T-cell (primary cell): ENCODE measurements at regions not wholly inside any gene's neighbourhood (a gene's known extent, or its start where the extent isn't known, plus 50 kb on each side); places are given as distances from the start of the nearest gene placed in this dataset.

ENCODE experiments used
- ATAC-seq, 4 experiments: fragments of 200-7000 bp in 3 of 4; fragments of 150-1000 bp in 1 of 4; cut with Tn5 transposase; replicated peaks in 1 of 4; 1 replicate in 3 of 4; 2 replicates in 1 of 4; pipeline ENCODE4 v1.10.0; 2021; ENCODE audit warnings: moderate library complexity in 3 of 4, mild to moderate bottlenecking in 2 of 4, moderate number of reproducible peaks in 1 of 4
- CTCF ChIA-PET, 2 donors: fragments of 300-600 bp; sonication (Branson Sonifier 250); formaldehyde crosslinking; loops; one replicate each; lab custom pipeline; 2022; ENCODE audit warnings: antibody characterized with exemption in 2 of 2; lab: Charles Lee
- POLR2A ChIA-PET, 2 donors: fragments of 300-600 bp; sonication (Branson Sonifier 250); formaldehyde crosslinking; loops; one replicate each; lab custom pipeline; 2022; ENCODE audit warnings: antibody characterized with exemption in 2 of 2; lab: Charles Lee
- DNase-seq, 35 experiments: peaks; one replicate each; pipeline versions ENCODE4 v3.0.0 to v3.0.0-alpha.2; 2013 to 2023
- H3K27ac ChIP-seq: one replicate; pipeline ENCODE4 v1.5.1; 2013; ENCODE audit warnings: low read length
- H3K27me3 ChIP-seq, 2 experiments: replicated peaks in 1 of 2; 1 replicate in 1 of 2; 2 replicates in 1 of 2; pipeline versions ENCODE4 v1.6.1 to v1.7.0; 2013; ENCODE audit warnings: low read length in 1 of 2, mixed read lengths in 1 of 2; ENCODE audit not compliant: control insufficient read depth in 2 of 2, insufficient read depth in 2 of 2; ENCODE audit errors: extremely low read depth in 1 of 2
- H3K36me3 ChIP-seq, 2 donors: 1 replicate in 1 of 2; 2 replicates in 1 of 2; pipeline versions ENCODE4 v1.6.1 to v1.7.0; 2013; ENCODE audit warnings: low read length in 1 of 2; ENCODE audit not compliant: control insufficient read depth in 2 of 2, insufficient read depth in 1 of 2; ENCODE audit errors: extremely low read depth in 1 of 2
- H3K4me1 ChIP-seq, 2 experiments: 1 replicate in 1 of 2; 2 replicates in 1 of 2; pipeline versions ENCODE4 v1.6.1 to v1.7.0; 2013; ENCODE audit warnings: low read length in 2 of 2, mixed read lengths in 1 of 2; ENCODE audit not compliant: insufficient read depth in 2 of 2, control insufficient read depth in 1 of 2; ENCODE audit errors: extremely low read depth in 1 of 2
- H3K4me3 ChIP-seq, 2 donors: 1 replicate in 1 of 2; 2 replicates in 1 of 2; pipeline versions ENCODE4 v1.5.1 to v1.7.0; 2013; ENCODE audit warnings: mild to moderate bottlenecking in 2 of 2, low read length in 1 of 2, moderate library complexity in 1 of 2; ENCODE audit not compliant: control insufficient read depth in 1 of 2; ENCODE audit errors: extremely low read depth in 1 of 2
- H3K9me3 ChIP-seq: 2 replicates; pipeline ENCODE4 v1.7.0; 2013
- H3K27ac Mint-ChIP-seq, 2 donors: one replicate each; pipeline ENCODE4 v1.8.0; 2020 to 2021; ENCODE audit warnings: mild to moderate bottlenecking in 2 of 2, mixed read lengths in 2 of 2
- H3K27me3 Mint-ChIP-seq, 2 donors: one replicate each; pipeline ENCODE4 v1.8.0; 2021 to 2022; ENCODE audit warnings: mixed read lengths in 2 of 2
- H3K36me3 Mint-ChIP-seq: one replicate; pipeline ENCODE4 v1.8.0; 2021; ENCODE audit warnings: mixed read lengths
- H3K4me1 Mint-ChIP-seq, 3 donors: one replicate each; pipeline ENCODE4 v1.8.0; 2020 to 2022; ENCODE audit warnings: mixed read lengths in 3 of 3, mild to moderate bottlenecking in 1 of 3
- H3K4me3 Mint-ChIP-seq, 3 donors: one replicate each; pipeline ENCODE4 v1.8.0; 2020 to 2022; ENCODE audit warnings: mild to moderate bottlenecking in 3 of 3, mixed read lengths in 3 of 3, moderate library complexity in 3 of 3
- H3K9me3 Mint-ChIP-seq, 3 donors: one replicate each; pipeline ENCODE4 v1.8.0; 2020 to 2022; ENCODE audit warnings: mixed read lengths in 3 of 3
- WGBS: methylation state at CpG from one replicate; pipeline ENCODE4 v1.1.5; 2013; ENCODE audit warnings: missing lambda C conversion rate; ENCODE audit not compliant: insufficient coverage; 5-methylcytosine and 5-hydroxymethylcytosine counted together

DNA sequence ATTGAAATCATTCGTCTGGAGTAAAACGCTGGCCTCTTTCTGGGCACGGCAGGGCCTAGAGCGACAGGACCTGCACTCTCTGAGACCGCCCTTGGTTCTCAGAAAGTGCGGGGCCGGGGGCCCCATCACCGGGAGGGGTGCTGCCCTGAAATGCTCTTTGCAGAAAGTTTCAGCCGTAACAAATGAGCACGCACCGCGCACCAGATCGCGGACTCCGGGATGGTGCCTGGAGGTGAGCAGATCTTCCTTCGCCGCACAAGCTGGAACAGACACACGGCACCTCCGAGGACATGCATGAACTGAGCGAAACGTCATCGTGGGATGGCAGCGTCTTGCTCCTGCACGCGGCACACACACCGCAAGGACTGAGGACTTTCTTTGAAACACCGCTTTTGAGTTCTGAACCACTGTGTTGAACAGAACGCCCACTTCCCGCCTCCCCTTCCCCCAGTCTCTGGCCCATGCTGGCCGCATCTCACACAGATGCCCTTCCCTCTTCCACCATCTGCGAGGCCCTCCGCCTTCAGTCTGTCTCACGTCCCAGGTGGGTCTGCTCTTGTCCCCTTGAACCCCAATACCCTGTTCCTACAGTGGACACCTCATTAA is 538.7 kb upstream of the MGMT start:
- DNase-seq (no peak), ATAC-seq (no peak)
- H3K36me3 Mint-ChIP-seq, result no peaks in the 10 kb centered on the region
- no peak overlapping the region for H3K4me3 ChIP-seq
- CTCF ChIA-PET, result no interaction called here
- no peaks in the 10 kb centered on the region for H3K9me3 ChIP-seq
- no peak overlapping the region for H3K27ac Mint-ChIP-seq
- peaks cover 2 to 10% of the 10 kb centered on the region in 2 donors for H3K27me3 Mint-ChIP-seq
- no peaks in the 10 kb centered on the region for H3K36me3 ChIP-seq
- H3K27me3 ChIP-seq, result peaks cover 0 to 6% of the 10 kb centered on the region in 2 experiments
- H3K9me3 Mint-ChIP-seq, result peaks cover 0 to 5% (median 0%) of the 10 kb centered on the region in 3 donors
- 87% methylated on average over 32 of the region's 33 CpGs for WGBS
- H3K27ac ChIP-seq, result no peak overlapping the region
- H3K4me1 ChIP-seq, result no peaks in the 10 kb centered on the region
- no peaks in the 10 kb centered on the region for H3K4me1 Mint-ChIP-seq
- POLR2A ChIA-PET, result no interaction called here
- no peak overlapping the region for H3K4me3 Mint-ChIP-seq

- H3K27ac Mint-ChIP-seq, result no peak overlapping the region
- no peak overlapping the region for H3K27ac ChIP-seq
- no peak overlapping the region for H3K4me3 Mint-ChIP-seq
- H3K27me3 Mint-ChIP-seq, result peaks cover 3 to 11% of the 10 kb centered on the region in 2 donors
- CTCF ChIA-PET, result no interaction called here
- WGBS, result 90% methylated on average over 2 of the region's 8 CpGs
- peaks cover 0 to 5% (median 0%) of the 10 kb centered on the region in 3 donors for H3K9me3 Mint-ChIP-seq
- peaks cover 0 to 1% (median 0%) of the 10 kb centered on the region in 3 donors for H3K4me1 Mint-ChIP-seq
- H3K4me1 ChIP-seq, result no peaks in the 10 kb centered on the region
- ATAC-seq (no peak), DNase-seq (no peak)
- POLR2A ChIA-PET, result interaction anchor here in 1 of 2 donors (0.6 kb wide), 1 partner anchor 700 kb away, joined by 4 read pairs; no protein-coding TSS in a partner anchor
- H3K4me3 ChIP-seq, result no peak overlapping the region
- peaks cover 0 to 9% of the 10 kb centered on the region in 2 experiments for H3K27me3 ChIP-seq
- no peaks in the 10 kb centered on the region for H3K36me3 Mint-ChIP-seq
- H3K36me3 ChIP-seq, result no peaks in the 10 kb centered on the region
- H3K9me3 ChIP-seq, result no peaks in the 10 kb centered on the region
Observed at GRCh38 chr10:128929131-128929530, 537.9 kb upstream of the MGMT start.

DNA sequence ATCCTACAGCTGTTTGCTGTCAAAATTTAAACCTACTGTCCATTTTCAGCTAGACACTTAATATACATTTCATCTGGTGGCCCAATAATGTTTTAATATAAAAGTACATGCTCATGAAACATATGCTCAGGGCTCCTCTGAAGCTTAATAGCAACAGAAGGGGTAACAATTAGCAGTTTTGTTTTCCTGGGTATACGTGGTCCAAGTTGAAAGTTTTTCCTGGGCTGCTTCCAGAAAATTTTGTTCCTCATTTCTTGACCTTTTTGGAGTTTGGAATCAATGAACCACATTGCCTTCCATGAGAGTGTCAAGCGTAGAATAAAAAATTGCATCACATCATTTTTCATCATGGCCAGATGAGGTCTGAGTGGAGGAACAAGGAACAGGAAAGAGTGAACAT is 537.3 kb upstream of the MGMT start:
- ATAC-seq (no peak), DNase-seq (no peak)
- Histone ChIP-seq H3K4me3 (no peak overlapping the region), H3K4me1 (no peaks in the 10 kb centered on the region), H3K36me3 (no peaks in the 10 kb centered on the region), H3K27ac (no peak overlapping the region), H3K27me3 (peaks cover 0 to 9% of the 10 kb centered on the region in 2 experiments), H3K9me3 (no peaks in the 10 kb centered on the region)
- Mint-ChIP-seq H3K4me3 (no peak overlapping the region), H3K27me3 (peaks cover 4 to 11% of the 10 kb centered on the region in 2 donors), H3K36me3 (no peaks in the 10 kb centered on the region), H3K9me3 (peaks cover 0 to 5% (median 0%) of the 10 kb centered on the region in 3 donors), H3K27ac (no peak overlapping the region), H3K4me1 (peaks cover 0 to 6% (median 0%) of the 10 kb centered on the region in 3 donors)
- ChIA-PET POLR2A (no interaction called here), CTCF (no interaction called here)
- 70% methylated on average over 2 of the region's 2 CpGs for WGBS

DNA sequence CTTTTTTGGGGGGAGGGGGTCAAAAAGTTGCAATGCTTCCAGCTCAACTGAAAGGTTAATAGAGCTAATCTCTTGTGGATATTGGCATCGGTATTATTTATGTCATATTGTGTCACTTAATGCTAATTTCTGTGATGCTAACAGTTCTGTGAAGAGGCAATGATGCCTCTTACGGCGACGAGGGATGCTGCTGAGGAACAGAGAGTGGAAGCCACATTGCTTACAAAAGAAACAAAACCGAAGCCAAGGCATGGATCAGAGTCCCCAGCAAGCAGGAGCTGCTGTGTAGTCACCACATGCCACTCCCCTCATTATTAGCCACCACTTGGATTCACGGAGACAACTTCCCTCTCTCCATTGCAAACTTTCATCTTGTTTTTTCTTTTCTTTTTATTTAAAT is 536.5 kb upstream of the MGMT start:
- H3K27ac ChIP-seq, result no peak overlapping the region
- H3K4me3 ChIP-seq, result no peak overlapping the region
- CTCF ChIA-PET, result no interaction called here
- Mint-ChIP-seq H3K4me1 (peaks cover 0 to 6% (median 0%) of the 10 kb centered on the region in 3 donors), H3K9me3 (peaks cover 0 to 5% (median 0%) of the 10 kb centered on the region in 3 donors), H3K4me3 (no peak overlapping the region), H3K36me3 (no peaks in the 10 kb centered on the region), H3K27me3 (peaks cover 4 to 11% of the 10 kb centered on the region in 2 donors), H3K27ac (no peak overlapping the region)
- no peaks in the 10 kb centered on the region for H3K9me3 ChIP-seq
- WGBS, result 81% methylated on average over 6 of the region's 6 CpGs
- H3K4me1 ChIP-seq, result no peaks in the 10 kb centered on the region
- H3K27me3 ChIP-seq, result peaks cover 0 to 9% of the 10 kb centered on the region in 2 experiments
- DNase-seq (no peak), ATAC-seq (no peak)
- POLR2A ChIA-PET, result no interaction called here
- H3K36me3 ChIP-seq, result no peaks in the 10 kb centered on the region

DNA sequence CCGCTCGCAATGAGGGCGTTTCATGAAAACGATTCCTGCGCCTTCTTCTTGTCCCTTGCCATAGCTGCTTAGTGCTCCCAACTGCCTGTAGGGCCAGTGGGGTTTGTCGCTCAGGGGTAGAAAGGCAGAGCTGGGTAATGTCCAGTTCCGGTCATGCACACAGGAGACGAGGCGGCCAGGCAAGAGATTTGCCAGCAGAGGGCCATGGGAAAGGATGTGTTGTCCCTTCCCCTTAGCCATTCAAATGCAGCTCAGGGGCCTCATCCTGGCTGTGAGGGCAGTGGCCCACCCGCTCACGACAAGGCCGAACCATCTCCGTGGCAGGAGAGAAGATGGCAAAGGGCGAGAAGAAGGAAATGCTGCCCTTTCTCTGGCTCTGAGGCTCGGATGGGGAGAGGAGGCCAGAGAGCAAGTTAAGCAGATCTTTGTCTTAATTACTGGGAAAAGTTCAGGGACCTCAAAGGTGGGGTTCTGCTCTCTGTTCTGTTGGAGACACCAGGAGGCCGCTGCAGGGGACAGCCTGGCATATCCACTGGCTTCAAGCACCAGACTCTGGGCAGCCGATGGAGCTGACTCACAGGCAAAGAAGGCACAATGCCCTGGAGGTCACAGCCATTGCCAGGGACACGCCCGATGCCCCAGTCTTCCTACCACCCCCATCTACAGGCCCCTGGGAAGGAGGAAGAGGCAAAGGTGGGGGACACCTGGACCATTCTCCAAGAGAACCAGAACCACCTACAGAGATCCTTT is 534.8 kb upstream of the MGMT start:
- Histone ChIP-seq H3K9me3 (no peaks in the 10 kb centered on the region), H3K36me3 (no peaks in the 10 kb centered on the region), H3K4me3 (no peak overlapping the region), H3K4me1 (no peaks in the 10 kb centered on the region), H3K27me3 (peaks cover 0 to 6% of the 10 kb centered on the region in 2 experiments), H3K27ac (no peak overlapping the region)
- CTCF ChIA-PET, result no interaction called here
- POLR2A ChIA-PET, result no interaction called here
- H3K9me3 Mint-ChIP-seq, result no peaks in the 10 kb centered on the region
- peak overlapping the region in 1 of 2 donors; percentile 24 for H3K27ac Mint-ChIP-seq
- WGBS, result 81% methylated on average over 14 of the region's 19 CpGs
- no peak for ATAC-seq
- no peak for DNase-seq
- H3K4me1 Mint-ChIP-seq, result peaks cover 0 to 6% (median 0%) of the 10 kb centered on the region in 3 donors
- H3K27me3 Mint-ChIP-seq, result peaks cover 4 to 15% of the 10 kb centered on the region in 2 donors
- no peak overlapping the region for H3K4me3 Mint-ChIP-seq
- H3K36me3 Mint-ChIP-seq, result no peaks in the 10 kb centered on the region

DNA sequence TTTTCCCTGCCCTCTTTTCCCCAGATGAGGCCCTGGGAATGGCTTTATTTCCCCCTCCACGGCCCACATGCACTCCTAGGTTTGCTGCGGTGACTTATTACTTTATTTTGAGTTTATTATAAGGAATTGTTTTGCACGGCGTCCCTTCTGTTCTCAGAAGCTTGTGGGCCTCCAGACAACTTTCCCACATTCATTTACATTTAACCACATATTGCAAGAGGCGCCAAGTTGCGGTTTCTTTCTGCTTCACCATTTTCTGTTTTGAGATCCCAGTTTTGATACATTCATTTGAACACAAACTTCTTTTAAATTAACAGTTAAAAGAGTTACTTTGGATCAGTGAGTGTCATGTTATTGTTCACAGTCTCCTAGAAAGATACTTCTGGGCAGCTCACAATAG is 532.5 kb upstream of the MGMT start:
- WGBS, result 60% methylated on average over 1 of the region's 6 CpGs
- DNase-seq, result no peak
- Mint-ChIP-seq H3K4me3 (peak overlapping the region in 1 of 3 donors; percentile 26), H3K9me3 (no peaks in the 10 kb centered on the region), H3K27me3 (peaks cover 4 to 19% of the 10 kb centered on the region in 2 donors), H3K4me1 (peaks cover 0 to 6% (median 0%) of the 10 kb centered on the region in 3 donors), H3K27ac (no peak overlapping the region), H3K36me3 (no peaks in the 10 kb centered on the region)
- H3K9me3 ChIP-seq, result no peaks in the 10 kb centered on the region
- POLR2A ChIA-PET, result no interaction called here
- no peak overlapping the region for H3K4me3 ChIP-seq
- peaks cover 0 to 4% of the 10 kb centered on the region in 2 experiments for H3K27me3 ChIP-seq
- H3K27ac ChIP-seq, result no peak overlapping the region
- CTCF ChIA-PET, result no interaction called here
- ATAC-seq, result no peak
- no peaks in the 10 kb centered on the region for H3K36me3 ChIP-seq
- no peaks in the 10 kb centered on the region for H3K4me1 ChIP-seq
